GM23338 (cell line): ENCODE measurements at regions not wholly inside any gene's neighbourhood (a gene's known extent, or its start where the extent isn't known, plus 50 kb on each side); places are given as distances from the start of the nearest gene placed in this dataset.

Experiments
- EZH2 ChIP-seq: fragments of 200-600 bp; sonication (generic); IDR thresholded peaks from one replicate; pipeline ENCODE4 v1.8.0; 2017; ENCODE audit warnings: antibody characterized with exemption, mild to moderate bottlenecking, low read depth; ENCODE audit not compliant: unreplicated experiment
- TF ChIP-seq, protein P1 (sequence below), 2 experiments: fragments of 200-600 bp in 1 of 2; sonication (generic) in 1 of 2; conservative IDR thresholded peaks; 2 replicates each; pipeline versions ENCODE4 v1.5.1 to v1.6.1; 2016 to 2017; ENCODE audit warnings: antibody characterized with exemption in 2 of 2, low read depth in 2 of 2, mild to moderate bottlenecking in 2 of 2, moderate library complexity in 1 of 2

- TF ChIP-seq, protein P1, sequence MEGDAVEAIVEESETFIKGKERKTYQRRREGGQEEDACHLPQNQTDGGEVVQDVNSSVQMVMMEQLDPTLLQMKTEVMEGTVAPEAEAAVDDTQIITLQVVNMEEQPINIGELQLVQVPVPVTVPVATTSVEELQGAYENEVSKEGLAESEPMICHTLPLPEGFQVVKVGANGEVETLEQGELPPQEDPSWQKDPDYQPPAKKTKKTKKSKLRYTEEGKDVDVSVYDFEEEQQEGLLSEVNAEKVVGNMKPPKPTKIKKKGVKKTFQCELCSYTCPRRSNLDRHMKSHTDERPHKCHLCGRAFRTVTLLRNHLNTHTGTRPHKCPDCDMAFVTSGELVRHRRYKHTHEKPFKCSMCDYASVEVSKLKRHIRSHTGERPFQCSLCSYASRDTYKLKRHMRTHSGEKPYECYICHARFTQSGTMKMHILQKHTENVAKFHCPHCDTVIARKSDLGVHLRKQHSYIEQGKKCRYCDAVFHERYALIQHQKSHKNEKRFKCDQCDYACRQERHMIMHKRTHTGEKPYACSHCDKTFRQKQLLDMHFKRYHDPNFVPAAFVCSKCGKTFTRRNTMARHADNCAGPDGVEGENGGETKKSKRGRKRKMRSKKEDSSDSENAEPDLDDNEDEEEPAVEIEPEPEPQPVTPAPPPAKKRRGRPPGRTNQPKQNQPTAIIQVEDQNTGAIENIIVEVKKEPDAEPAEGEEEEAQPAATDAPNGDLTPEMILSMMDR (conservative IDR thresholded peaks at IDR 0.05; ENCODE audit: low read depth in 2 of 2), result no peak
- no peak for TF ChIP-seq EZH2
These were observed 392.1 kb downstream of the CNTNAP4 start for GRCh38 chr16:76669288-76669687.
